A549 (cell line): ENCODE measurements at regions not wholly inside any gene's neighbourhood (a gene's known extent, or its start where the extent isn't known, plus 50 kb on each side); places are given as distances from the start of the nearest gene placed in this dataset.

ENCODE experiments used
- BHLHE40 ChIP-seq: IDR thresholded peaks from 2 replicates; pipeline ENCODE4 v1.6.1; 2012; ENCODE audit warnings: low read depth, low read length, inconsistent platforms
- CBX8 ChIP-seq: fragments of 200-600 bp; sonication (generic); IDR thresholded peaks from 2 replicates; pipeline ENCODE4 v1.6.1; 2016
- EP300 ChIP-seq, 2 experiments: fragments of >200 bp; sonication (Bioruptor Twin); formaldehyde crosslinking; IDR thresholded peaks; 2 replicates in 1 of 2; 3 replicates in 1 of 2; pipeline ENCODE4 v1.6.1; 2016 to 2017
- ESRRA ChIP-seq: fragments of 150-350 bp; IDR thresholded peaks from 2 replicates; pipeline ENCODE4 v1.6.1; 2014; ENCODE audit warnings: mild to moderate bottlenecking, low read length, borderline replicate concordance
- JUN ChIP-seq, 2 experiments: fragments of >200 bp; sonication (Bioruptor Twin); formaldehyde crosslinking; IDR thresholded peaks; 2 replicates in 1 of 2; 3 replicates in 1 of 2; pipeline ENCODE4 v1.6.1; 2016 to 2017
- POLR2A ChIP-seq: IDR thresholded peaks from 2 replicates; pipeline ENCODE4 v1.6.1; 2012; ENCODE audit warnings: mild to moderate bottlenecking, low read length
- RAD21 ChIP-seq, 2 experiments: fragments of >200 bp in 1 of 2; sonication (Bioruptor Twin) in 1 of 2; formaldehyde crosslinking in 1 of 2; IDR thresholded peaks in 1 of 2; conservative IDR thresholded peaks in 1 of 2; 2 replicates in 1 of 2; 3 replicates in 1 of 2; pipeline ENCODE4 v1.6.1; 2012 to 2018; ENCODE audit warnings: inconsistent platforms in 1 of 2
- RFX5 ChIP-seq: fragments of 450-650 bp; IDR thresholded peaks from 2 replicates; pipeline ENCODE4 v1.7.1; 2014; ENCODE audit warnings: antibody characterized with exemption, mild to moderate bottlenecking, moderate library complexity
- SMC3 ChIP-seq: fragments of >200 bp; sonication (Bioruptor Twin); formaldehyde crosslinking; IDR thresholded peaks from 3 replicates; pipeline ENCODE4 v1.6.1; 2018; ENCODE audit warnings: inconsistent platforms
- TP53 ChIP-seq: fragments of 250-450 bp; sonication (Bioruptor Pico); IDR thresholded peaks from 2 replicates; pipeline ENCODE4 v1.5.0; 2021; ENCODE audit warnings: mild to moderate bottlenecking, moderate library complexity
- TF ChIP-seq, protein P1 (sequence below): fragments of >200 bp; sonication (Bioruptor Twin); formaldehyde crosslinking; IDR thresholded peaks from 3 replicates; pipeline ENCODE4 v1.5.1; 2016
- TF ChIP-seq, protein P2 (sequence below): fragments of 200-600 bp; sonication (generic); IDR thresholded peaks from 2 replicates; pipeline ENCODE4 v1.6.1; 2016; ENCODE audit warnings: antibody characterized with exemption, mild to moderate bottlenecking, moderate library complexity
- TF ChIP-seq, protein P3 (sequence below): fragments of 150-350 bp; IDR thresholded peaks from 2 replicates; pipeline ENCODE4 v1.6.1; 2014; ENCODE audit warnings: low read depth, mild to moderate bottlenecking, low read length

DNA sequence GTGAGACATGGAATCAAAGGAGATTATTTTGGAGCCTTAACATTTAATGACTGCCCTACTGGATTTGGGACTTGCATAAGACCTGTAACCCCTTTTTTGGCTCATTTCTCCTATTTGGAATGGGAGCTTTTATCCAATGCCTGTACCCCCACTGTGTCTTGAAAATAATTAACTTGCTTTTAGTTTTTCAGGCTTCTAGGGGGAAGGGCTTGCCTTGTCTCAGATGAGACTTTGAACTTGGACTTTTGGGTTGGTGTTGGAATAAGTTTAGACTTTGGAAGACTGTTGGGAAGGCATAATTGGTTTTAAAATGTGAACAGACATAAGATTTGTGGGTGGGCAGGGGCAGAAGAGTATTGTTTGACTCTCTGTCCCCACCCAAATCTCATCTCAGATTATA, 189.1 kb upstream of the POU3F4 start:
- TF ChIP-seq EP300 (IDR thresholded peaks at IDR 0.05), result no peak
- no peak for TF ChIP-seq RFX5
- no peak for TF ChIP-seq JUN (IDR thresholded peaks at IDR 0.05)
- TF ChIP-seq, protein P1, sequence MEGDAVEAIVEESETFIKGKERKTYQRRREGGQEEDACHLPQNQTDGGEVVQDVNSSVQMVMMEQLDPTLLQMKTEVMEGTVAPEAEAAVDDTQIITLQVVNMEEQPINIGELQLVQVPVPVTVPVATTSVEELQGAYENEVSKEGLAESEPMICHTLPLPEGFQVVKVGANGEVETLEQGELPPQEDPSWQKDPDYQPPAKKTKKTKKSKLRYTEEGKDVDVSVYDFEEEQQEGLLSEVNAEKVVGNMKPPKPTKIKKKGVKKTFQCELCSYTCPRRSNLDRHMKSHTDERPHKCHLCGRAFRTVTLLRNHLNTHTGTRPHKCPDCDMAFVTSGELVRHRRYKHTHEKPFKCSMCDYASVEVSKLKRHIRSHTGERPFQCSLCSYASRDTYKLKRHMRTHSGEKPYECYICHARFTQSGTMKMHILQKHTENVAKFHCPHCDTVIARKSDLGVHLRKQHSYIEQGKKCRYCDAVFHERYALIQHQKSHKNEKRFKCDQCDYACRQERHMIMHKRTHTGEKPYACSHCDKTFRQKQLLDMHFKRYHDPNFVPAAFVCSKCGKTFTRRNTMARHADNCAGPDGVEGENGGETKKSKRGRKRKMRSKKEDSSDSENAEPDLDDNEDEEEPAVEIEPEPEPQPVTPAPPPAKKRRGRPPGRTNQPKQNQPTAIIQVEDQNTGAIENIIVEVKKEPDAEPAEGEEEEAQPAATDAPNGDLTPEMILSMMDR, result no peak
- no peak for TF ChIP-seq SMC3
- TF ChIP-seq, protein P2, sequence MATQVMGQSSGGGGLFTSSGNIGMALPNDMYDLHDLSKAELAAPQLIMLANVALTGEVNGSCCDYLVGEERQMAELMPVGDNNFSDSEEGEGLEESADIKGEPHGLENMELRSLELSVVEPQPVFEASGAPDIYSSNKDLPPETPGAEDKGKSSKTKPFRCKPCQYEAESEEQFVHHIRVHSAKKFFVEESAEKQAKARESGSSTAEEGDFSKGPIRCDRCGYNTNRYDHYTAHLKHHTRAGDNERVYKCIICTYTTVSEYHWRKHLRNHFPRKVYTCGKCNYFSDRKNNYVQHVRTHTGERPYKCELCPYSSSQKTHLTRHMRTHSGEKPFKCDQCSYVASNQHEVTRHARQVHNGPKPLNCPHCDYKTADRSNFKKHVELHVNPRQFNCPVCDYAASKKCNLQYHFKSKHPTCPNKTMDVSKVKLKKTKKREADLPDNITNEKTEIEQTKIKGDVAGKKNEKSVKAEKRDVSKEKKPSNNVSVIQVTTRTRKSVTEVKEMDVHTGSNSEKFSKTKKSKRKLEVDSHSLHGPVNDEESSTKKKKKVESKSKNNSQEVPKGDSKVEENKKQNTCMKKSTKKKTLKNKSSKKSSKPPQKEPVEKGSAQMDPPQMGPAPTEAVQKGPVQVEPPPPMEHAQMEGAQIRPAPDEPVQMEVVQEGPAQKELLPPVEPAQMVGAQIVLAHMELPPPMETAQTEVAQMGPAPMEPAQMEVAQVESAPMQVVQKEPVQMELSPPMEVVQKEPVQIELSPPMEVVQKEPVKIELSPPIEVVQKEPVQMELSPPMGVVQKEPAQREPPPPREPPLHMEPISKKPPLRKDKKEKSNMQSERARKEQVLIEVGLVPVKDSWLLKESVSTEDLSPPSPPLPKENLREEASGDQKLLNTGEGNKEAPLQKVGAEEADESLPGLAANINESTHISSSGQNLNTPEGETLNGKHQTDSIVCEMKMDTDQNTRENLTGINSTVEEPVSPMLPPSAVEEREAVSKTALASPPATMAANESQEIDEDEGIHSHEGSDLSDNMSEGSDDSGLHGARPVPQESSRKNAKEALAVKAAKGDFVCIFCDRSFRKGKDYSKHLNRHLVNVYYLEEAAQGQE, result no peak
- TF ChIP-seq RAD21 (conservative IDR thresholded peaks at IDR 0.05 in 1 of 2, IDR thresholded peaks at IDR 0.05 in 1 of 2), result no peak
- no peak for TF ChIP-seq POLR2A
- no peak for TF ChIP-seq BHLHE40
- TF ChIP-seq ESRRA, result no peak
- TF ChIP-seq, protein P3, sequence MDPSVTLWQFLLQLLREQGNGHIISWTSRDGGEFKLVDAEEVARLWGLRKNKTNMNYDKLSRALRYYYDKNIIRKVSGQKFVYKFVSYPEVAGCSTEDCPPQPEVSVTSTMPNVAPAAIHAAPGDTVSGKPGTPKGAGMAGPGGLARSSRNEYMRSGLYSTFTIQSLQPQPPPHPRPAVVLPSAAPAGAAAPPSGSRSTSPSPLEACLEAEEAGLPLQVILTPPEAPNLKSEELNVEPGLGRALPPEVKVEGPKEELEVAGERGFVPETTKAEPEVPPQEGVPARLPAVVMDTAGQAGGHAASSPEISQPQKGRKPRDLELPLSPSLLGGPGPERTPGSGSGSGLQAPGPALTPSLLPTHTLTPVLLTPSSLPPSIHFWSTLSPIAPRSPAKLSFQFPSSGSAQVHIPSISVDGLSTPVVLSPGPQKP, result no peak
- no peak for TF ChIP-seq CBX8
- TF ChIP-seq TP53 (CRISPR knock-in tag), result no peak
